H1 (cell line): ENCODE measurements at regions not wholly inside any gene's neighbourhood (a gene's known extent, or its start where the extent isn't known, plus 50 kb on each side); places are given as distances from the start of the nearest gene placed in this dataset.

Experiments
- CTCF ChIA-PET: fragments of 300-600 bp; sonication (Branson Sonifier 250); formaldehyde crosslinking; loops from one replicate; lab custom pipeline; 2021; ENCODE audit not compliant: partially characterized antibody; lab: Charles Lee
- POLR2A ChIA-PET: fragments of 300-600 bp; sonication (Branson Sonifier 250); formaldehyde crosslinking; loops from one replicate; lab custom pipeline; 2021; ENCODE audit warnings: inconsistent platforms; ENCODE audit not compliant: partially characterized antibody; lab: Charles Lee
- DNase-seq, 2 experiments: peaks; one replicate each; pipeline versions ENCODE4 v3.0.0 to v3.0.0-alpha.2; 2010 to 2022; ENCODE audit warnings: low spot score in 2 of 2, low read depth in 1 of 2, mixed read lengths in 1 of 2
- FAIRE-seq: peaks from 2 replicates; lab custom pipeline; 2011; peaks lifted over from hg19 to GRCh38; lab: Jason Lieb, UNC
- H2AFZ ChIP-seq: 2 replicates; pipeline ENCODE4 v1.8.1; 2012; ENCODE audit warnings: low read length, inconsistent platforms
- H2AK5ac ChIP-seq: 2 replicates; pipeline ENCODE4 v1.6.1; 2013; ENCODE audit warnings: low read depth, low read length
- H2BK120ac ChIP-seq: replicated peaks from 2 replicates; pipeline ENCODE3; 2013; ENCODE audit warnings: low read depth, low read length, inconsistent platforms
- H2BK12ac ChIP-seq: 2 replicates; pipeline ENCODE4 v1.6.1; 2013; ENCODE audit warnings: low read depth, low read length
- H2BK15ac ChIP-seq: 2 replicates; pipeline ENCODE4 v1.6.1; 2013; ENCODE audit warnings: low read length
- H2BK20ac ChIP-seq: 2 replicates; pipeline ENCODE4 v1.6.1; 2013; ENCODE audit warnings: low read length
- H2BK5ac ChIP-seq: 2 replicates; pipeline ENCODE4 v1.6.1; 2013; ENCODE audit warnings: low read depth, low read length
- H3K14ac ChIP-seq: 2 replicates; pipeline ENCODE4 v1.6.1; 2013; ENCODE audit warnings: inconsistent platforms; ENCODE audit not compliant: insufficient read length
- H3K18ac ChIP-seq: 2 replicates; pipeline ENCODE4 v1.6.1; 2013; ENCODE audit warnings: low read length; ENCODE audit errors: extremely low read depth
- H3K23ac ChIP-seq: 2 replicates; pipeline ENCODE4 v1.6.1; 2013; ENCODE audit warnings: inconsistent platforms; ENCODE audit not compliant: insufficient read length
- H3K23me2 ChIP-seq: 2 replicates; pipeline ENCODE4 v1.6.1; 2013; ENCODE audit warnings: low read depth, low read length
- H3K27ac ChIP-seq: 2 replicates; pipeline ENCODE4 v1.6.1; 2011; ENCODE audit warnings: low read depth, low read length, inconsistent platforms
- H3K27me3 ChIP-seq, 4 experiments: replicated peaks in 1 of 4; 1 replicate in 1 of 4; 2 replicates in 3 of 4; pipeline versions ENCODE4 v1.6.1 to v1.8.1; 2011 to 2013; ENCODE audit warnings: low read length in 3 of 4, mild to moderate bottlenecking in 3 of 4, inconsistent platforms in 2 of 4, mixed read lengths in 2 of 4, moderate library complexity in 1 of 4; ENCODE audit not compliant: control insufficient read depth in 3 of 4, insufficient read depth in 3 of 4; ENCODE audit errors: extremely low read depth in 1 of 4
- H3K36me3 ChIP-seq, 4 experiments: 2 replicates each; pipeline versions ENCODE4 v1.6.1 to v1.8.1; 2011 to 2013; ENCODE audit warnings: mild to moderate bottlenecking in 4 of 4, low read length in 3 of 4, moderate library complexity in 2 of 4, control low read depth in 1 of 4, inconsistent platforms in 1 of 4; ENCODE audit not compliant: insufficient read depth in 4 of 4, control insufficient read depth in 2 of 4
- H3K4ac ChIP-seq: replicated peaks from 2 replicates; pipeline ENCODE3; 2013; ENCODE audit warnings: low read length, low read depth, mixed read lengths, inconsistent platforms; ENCODE audit not compliant: insufficient read length
- H3K4me1 ChIP-seq, 4 experiments: replicated peaks in 1 of 4; 1 replicate in 1 of 4; 2 replicates in 3 of 4; pipeline versions ENCODE4 v1.6.1 to v1.8.1; 2011 to 2013; ENCODE audit warnings: low read length in 3 of 4, inconsistent platforms in 2 of 4, mixed read lengths in 1 of 4; ENCODE audit not compliant: insufficient read depth in 4 of 4, control insufficient read depth in 3 of 4
- H3K4me2 ChIP-seq, 2 experiments: 2 replicates each; pipeline versions ENCODE4 v1.6.1 to v1.8.1; 2011 to 2013; ENCODE audit warnings: low read depth in 2 of 2, low read length in 2 of 2, control low read depth in 1 of 2, inconsistent platforms in 1 of 2, mild to moderate bottlenecking in 1 of 2; ENCODE audit not compliant: insufficient read depth in 1 of 2
- H3K4me3 ChIP-seq, 4 experiments: fragments of 200-600, 300-600 bp in 1 of 4; sonication (generic), shearing (Covaris generic), sonication (Bioruptor Twin) in 1 of 4; 2 replicates each; pipeline versions ENCODE4 v1.5.1 to v1.8.1; 2011 to 2016; ENCODE audit warnings: low read length in 4 of 4, low read depth in 3 of 4, control low read depth in 2 of 4, inconsistent platforms in 2 of 4, mild to moderate bottlenecking in 2 of 4, mixed read lengths in 1 of 4, moderate library complexity in 1 of 4; ENCODE audit not compliant: insufficient read depth in 2 of 4; ENCODE audit errors: extremely low read depth in 1 of 4
- H3K56ac ChIP-seq: replicated peaks from 2 replicates; pipeline ENCODE3; 2013; ENCODE audit warnings: low read depth, mild to moderate bottlenecking, mixed read lengths, low read length, inconsistent platforms; ENCODE audit not compliant: insufficient read length
- H3K79me1 ChIP-seq: 2 replicates; pipeline ENCODE4 v1.6.1; 2013; ENCODE audit warnings: low read depth, low read length, control low read depth
- H3K79me2 ChIP-seq, 2 experiments: 2 replicates each; pipeline versions ENCODE4 v1.6.1 to v1.8.1; 2012 to 2013; ENCODE audit warnings: low read length in 2 of 2, mild to moderate bottlenecking in 2 of 2, inconsistent platforms in 1 of 2; ENCODE audit not compliant: insufficient read depth in 2 of 2, control insufficient read depth in 1 of 2
- H3K9ac ChIP-seq, 4 experiments: replicated peaks in 1 of 4; 1 replicate in 1 of 4; 2 replicates in 3 of 4; pipeline versions ENCODE4 v1.6.1 to v1.8.1; 2011 to 2013; ENCODE audit warnings: low read depth in 3 of 4, low read length in 3 of 4, control low read depth in 2 of 4, mild to moderate bottlenecking in 2 of 4, moderate library complexity in 2 of 4, inconsistent platforms in 1 of 4; ENCODE audit errors: extremely low read depth in 1 of 4
- H3K9me3 ChIP-seq, 2 experiments: 2 replicates each; pipeline versions ENCODE4 v1.6.1 to v1.8.1; 2012 to 2013; ENCODE audit warnings: mild to moderate bottlenecking in 2 of 2, moderate library complexity in 2 of 2, control low read depth in 1 of 2, inconsistent platforms in 1 of 2, low read depth in 1 of 2, low read length in 1 of 2, mixed read lengths in 1 of 2; ENCODE audit not compliant: insufficient read depth in 2 of 2
- H4K20me1 ChIP-seq, 2 experiments: replicated peaks in 1 of 2; 2 replicates each; pipeline versions ENCODE3 to v1.8.1; 2011 to 2013; ENCODE audit warnings: inconsistent platforms in 2 of 2, low read length in 2 of 2, mild to moderate bottlenecking in 1 of 2; ENCODE audit not compliant: insufficient read depth in 2 of 2, control insufficient read depth in 1 of 2
- H4K5ac ChIP-seq: 2 replicates; pipeline ENCODE4 v1.6.1; 2013; ENCODE audit warnings: low read length, low read depth, mixed read lengths, inconsistent platforms; ENCODE audit not compliant: insufficient read length
- H4K8ac ChIP-seq: 2 replicates; pipeline ENCODE4 v1.8.0; 2013; ENCODE audit warnings: mild to moderate bottlenecking, moderate library complexity, low read length, inconsistent platforms; ENCODE audit not compliant: insufficient read depth; ENCODE audit errors: extremely low read depth
- H4K91ac ChIP-seq: replicated peaks from 2 replicates; pipeline ENCODE3; 2013; ENCODE audit warnings: low read length, mixed read lengths, inconsistent platforms; ENCODE audit not compliant: insufficient read length
- BCL11A ChIP-seq, 2 experiments: IDR thresholded peaks; one replicate each; pipeline ENCODE4 v1.6.1; 2011; ENCODE audit warnings: low read depth in 2 of 2, low read length in 2 of 2, mild to moderate bottlenecking in 2 of 2
- CBX5 ChIP-seq: fragments of 300-800, 300-1000 bp; sonication (generic); IDR thresholded peaks from 2 replicates; pipeline ENCODE4 v1.7.1; 2016; ENCODE audit warnings: antibody characterized with exemption, low read length, low read depth
- CEBPB ChIP-seq: IDR thresholded peaks from 2 replicates; pipeline ENCODE4 v1.6.1; 2012; ENCODE audit warnings: low read depth, low read length
- CHD1 ChIP-seq: IDR thresholded peaks from 2 replicates; pipeline ENCODE4 v1.6.1; 2012; ENCODE audit warnings: low read depth, low read length, improper control_type of control experiment
- CHD2 ChIP-seq: IDR thresholded peaks from 2 replicates; pipeline ENCODE4 v1.6.1; 2012; ENCODE audit warnings: low read length, improper control_type of control experiment
- CTBP2 ChIP-seq: IDR thresholded peaks from 2 replicates; pipeline ENCODE4 v1.7.0; 2011; ENCODE audit warnings: borderline replicate concordance, mild to moderate bottlenecking, moderate library complexity, mixed read lengths, low read length; ENCODE audit not compliant: insufficient read depth, insufficient read length
- MAFK ChIP-seq: IDR thresholded peaks from 2 replicates; pipeline ENCODE4 v1.6.1; 2012; ENCODE audit warnings: low read depth, mild to moderate bottlenecking, improper control_type of control experiment, low read length
- POLR2A ChIP-seq, 2 experiments: IDR thresholded peaks; 1 replicate in 1 of 2; 2 replicates in 1 of 2; pipeline ENCODE4 v1.6.1; 2011; ENCODE audit warnings: low read depth in 2 of 2, low read length in 2 of 2, mild to moderate bottlenecking in 2 of 2; ENCODE audit errors: control extremely low read depth in 1 of 2
- SIX5 ChIP-seq: IDR thresholded peaks from 2 replicates; pipeline ENCODE4 v1.6.1; 2011; ENCODE audit warnings: mild to moderate bottlenecking, low read depth, low read length
- SP1 ChIP-seq: IDR thresholded peaks from 2 replicates; pipeline ENCODE4 v1.6.1; 2011; ENCODE audit warnings: low read depth, low read length
- SP4 ChIP-seq: IDR thresholded peaks from 2 replicates; pipeline ENCODE4 v1.6.1; 2012; ENCODE audit warnings: low read length, inconsistent platforms
- SUZ12 ChIP-seq: fragments of 200-600 bp; sonication (generic); IDR thresholded peaks from 2 replicates; pipeline ENCODE4 v1.6.1; 2012; ENCODE audit warnings: mild to moderate bottlenecking, inconsistent platforms, low read length, moderate library complexity, mixed read lengths
- TEAD4 ChIP-seq: IDR thresholded peaks from 2 replicates; pipeline ENCODE4 v1.6.1; 2012; ENCODE audit warnings: low read depth, low read length, inconsistent platforms, mixed read lengths
- ZNF274 ChIP-seq: IDR thresholded peaks from 2 replicates; pipeline ENCODE4 v1.7.0; 2012; ENCODE audit warnings: low read length, borderline replicate concordance; ENCODE audit errors: extremely low read depth
- WGBS, 2 experiments: shearing (Covaris generic) in 1 of 2; methylation state at CpG; one replicate each; pipeline versions ENCODE4 v1.1.6 to v1.1.7; 2013 to 2015; ENCODE audit warnings: low lambda C conversion rate in 2 of 2, mixed read lengths in 2 of 2, inconsistent platforms in 1 of 2, low coverage in 1 of 2, missing lambda C conversion rate in 1 of 2; ENCODE audit not compliant: insufficient replicate concordance in 2 of 2, insufficient coverage in 1 of 2, insufficient read length in 1 of 2; ENCODE audit errors: extremely low coverage in 1 of 2, missing lambda C conversion rate in 1 of 2; 5-methylcytosine and 5-hydroxymethylcytosine counted together

DNA sequence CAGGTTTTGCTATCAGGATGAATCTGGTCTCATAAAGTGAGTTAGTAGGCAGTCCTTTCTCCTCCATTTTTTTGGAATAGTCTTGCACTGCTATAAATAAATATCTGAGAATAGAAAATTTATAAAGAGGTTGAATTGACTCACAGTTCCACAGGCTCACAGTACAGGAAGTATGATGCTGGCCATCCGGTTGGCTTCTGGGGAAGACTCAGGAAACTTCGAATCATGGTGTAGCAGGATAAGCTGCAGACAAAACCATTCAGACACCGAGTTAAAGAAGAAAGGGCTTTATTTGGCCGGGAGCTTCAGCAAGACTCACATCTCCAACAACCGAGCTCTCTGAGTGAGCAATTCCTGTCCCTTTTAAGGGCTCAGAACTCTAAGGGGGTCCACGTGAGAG is 348.2 kb downstream of the KCTD8 start:
- no peaks in the 10 kb centered on the region for H3K36me3 ChIP-seq
- H3K27me3 ChIP-seq, result peaks cover 0 to 1% (median 0%) of the 10 kb centered on the region in 4 experiments; a peak in 1 of 7 replicates
- no peak overlapping the region for H2BK5ac ChIP-seq
- H4K20me1 ChIP-seq, result no peaks in the 10 kb centered on the region
- no peak overlapping the region for H3K4me2 ChIP-seq
- H2AFZ ChIP-seq, result no peak overlapping the region
- CTCF ChIA-PET, result no interaction called here
- peaks cover 0 to 2% of the 10 kb centered on the region in 2 experiments; a peak in 2 of 4 replicates for H3K9me3 ChIP-seq
- no peak overlapping the region for H3K23ac ChIP-seq
- no peak for DNase-seq
- no peaks in the 10 kb centered on the region for H3K79me1 ChIP-seq
- H3K4me3 ChIP-seq, result no peak overlapping the region
- no peak overlapping the region for H3K56ac ChIP-seq
- no peak overlapping the region for H2BK15ac ChIP-seq
- FAIRE-seq, result no peak
- H4K91ac ChIP-seq, result no peak overlapping the region
- no peak overlapping the region for H2BK20ac ChIP-seq
- no peaks in the 10 kb centered on the region for H3K23me2 ChIP-seq
- H3K79me2 ChIP-seq, result no peaks in the 10 kb centered on the region
- H3K18ac ChIP-seq, result no peak overlapping the region
- POLR2A ChIA-PET, result no interaction called here
- no peak overlapping the region for H2BK12ac ChIP-seq
- no peak overlapping the region for H3K14ac ChIP-seq
- no peak overlapping the region for H3K9ac ChIP-seq
- no peak overlapping the region for H3K27ac ChIP-seq
- WGBS, 2 experiments, result 89% methylated on average over 6 of the region's 6 CpGs; no CpG with 5 or more reads in 1 of the 2 experiments
- H2AK5ac ChIP-seq, result no peak overlapping the region
- no peak overlapping the region for H4K8ac ChIP-seq
- TF ChIP-seq SUZ12, result no peak
- no peak for TF ChIP-seq POLR2A (IDR thresholded peaks at IDR 0.05; ENCODE audit: control extremely low read depth in 1 of 2, low read depth in 2 of 2, low read length in 2 of 2)
- TF ChIP-seq CBX5, result no peak
- no peak for TF ChIP-seq SP4
- no peak for TF ChIP-seq TEAD4
- TF ChIP-seq CHD2, result no peak
- no peak for TF ChIP-seq SIX5
- no peak for TF ChIP-seq BCL11A (IDR thresholded peaks at IDR 0.05; ENCODE audit: low read depth in 2 of 2, low read length in 2 of 2)
- TF ChIP-seq CTBP2, result no peak
- no peak for TF ChIP-seq CEBPB
- TF ChIP-seq SP1, result no peak
- no peak for TF ChIP-seq MAFK
- no peak for TF ChIP-seq CHD1
- TF ChIP-seq ZNF274, result no peak
- H4K5ac ChIP-seq, result no peak overlapping the region
- H3K4ac ChIP-seq, result no peak overlapping the region
- no peak overlapping the region for H2BK120ac ChIP-seq
- no peaks in the 10 kb centered on the region; a peak in 1 of 7 replicates for H3K4me1 ChIP-seq
